GM21528 (cell line): ENCODE measurements at regions not wholly inside any gene's neighbourhood (a gene's known extent, or its start where the extent isn't known, plus 50 kb on each side); places are given as distances from the start of the nearest gene placed in this dataset.
"Not testable (repeated sequence)": the region's sequence is repeated elsewhere in the genome, so short reads cannot be mapped to it uniquely, and the experiment has no call there.

Source experiments
- ATAC-seq: cut with Tn5 transposase; IDR thresholded peaks from one replicate; pipeline ENCODE4 v1.9.1; 2021; ENCODE audit warnings: mild to moderate bottlenecking, moderate library complexity; ENCODE audit not compliant: unreplicated experiment, low FRiP score

DNA sequence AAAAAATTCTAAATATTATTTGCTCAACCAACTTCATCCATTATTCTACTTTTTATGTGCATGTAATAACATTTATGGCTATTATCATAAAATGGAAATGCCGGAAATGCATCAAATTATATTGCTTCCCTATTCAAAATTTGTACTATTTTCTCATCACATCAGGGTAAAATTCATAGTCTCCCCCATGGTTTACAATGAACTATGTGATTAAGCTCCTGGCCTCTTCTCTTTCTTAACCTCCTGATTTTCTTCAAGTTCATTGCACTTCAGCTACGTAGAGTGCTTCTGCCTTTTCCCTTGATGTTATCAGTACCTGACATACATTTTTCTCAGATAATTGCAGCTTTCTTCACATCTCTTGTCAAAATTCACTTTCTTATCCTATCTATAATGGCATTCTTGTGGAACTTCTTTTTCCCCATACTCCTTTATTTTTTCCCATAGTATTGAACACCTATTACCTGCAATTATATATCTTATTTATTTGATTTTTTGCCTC is 699.1 kb upstream of the ADGRB3 start:
- no peak for ATAC-seq

DNA sequence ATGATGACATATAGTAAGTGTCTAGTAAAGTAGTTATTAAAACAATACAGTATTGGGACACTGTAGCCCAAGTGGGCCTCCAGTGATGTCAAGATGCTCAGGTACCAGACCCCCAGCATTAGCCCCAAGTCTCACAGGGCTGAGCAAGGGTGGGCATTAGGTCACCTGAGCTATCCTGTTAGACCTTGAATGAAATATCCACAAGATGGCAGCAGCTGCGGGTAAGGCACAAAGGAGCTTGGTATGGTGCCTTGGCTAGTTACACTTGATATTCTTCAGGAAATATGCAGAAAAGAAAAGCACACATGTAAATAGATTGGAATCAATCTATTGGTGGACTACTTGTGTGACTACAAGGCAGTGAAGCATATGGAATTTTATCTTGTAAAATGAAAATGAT is 701.8 kb upstream of the ADGRB3 start:
- no peak for ATAC-seq

DNA sequence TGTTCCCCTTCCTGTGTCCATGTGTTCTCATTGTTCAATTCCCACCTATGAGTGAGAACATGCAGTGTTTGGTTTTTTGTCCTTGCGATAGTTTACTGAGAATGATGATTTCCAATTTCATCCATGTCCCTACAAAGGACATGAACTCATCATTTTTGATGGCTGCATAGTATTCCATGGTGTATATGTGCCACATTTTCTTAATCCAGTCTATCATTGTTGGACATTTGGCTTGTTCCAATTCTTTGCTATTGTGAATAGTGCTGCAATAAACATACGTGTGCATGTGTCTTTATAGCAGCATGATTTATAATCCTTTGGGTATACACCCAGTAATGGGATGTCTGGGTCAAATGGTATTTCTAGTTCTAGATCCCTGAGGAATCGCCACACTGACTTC is 712.5 kb upstream of the ADGRB3 start:
- ATAC-seq: not testable (repeated sequence)

DNA sequence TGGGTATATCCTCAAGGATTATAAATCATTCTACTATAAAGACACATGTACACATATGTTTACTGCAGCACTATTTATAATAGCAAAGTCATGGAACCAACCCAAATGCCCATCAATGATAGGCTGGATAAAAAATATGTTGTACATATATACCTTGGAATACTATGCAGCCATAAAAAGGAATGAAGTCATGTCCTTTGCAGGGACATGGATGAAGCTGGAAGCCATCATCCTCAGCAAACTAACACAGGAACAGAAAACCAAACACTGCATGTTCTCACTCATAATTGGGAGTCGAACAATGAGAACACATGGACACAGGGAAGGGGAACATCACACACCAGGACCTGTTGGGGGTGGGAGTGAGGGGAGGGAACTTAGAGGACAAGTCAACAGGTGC is 715.0 kb upstream of the ADGRB3 start:
- not testable (repeated sequence) for ATAC-seq

DNA sequence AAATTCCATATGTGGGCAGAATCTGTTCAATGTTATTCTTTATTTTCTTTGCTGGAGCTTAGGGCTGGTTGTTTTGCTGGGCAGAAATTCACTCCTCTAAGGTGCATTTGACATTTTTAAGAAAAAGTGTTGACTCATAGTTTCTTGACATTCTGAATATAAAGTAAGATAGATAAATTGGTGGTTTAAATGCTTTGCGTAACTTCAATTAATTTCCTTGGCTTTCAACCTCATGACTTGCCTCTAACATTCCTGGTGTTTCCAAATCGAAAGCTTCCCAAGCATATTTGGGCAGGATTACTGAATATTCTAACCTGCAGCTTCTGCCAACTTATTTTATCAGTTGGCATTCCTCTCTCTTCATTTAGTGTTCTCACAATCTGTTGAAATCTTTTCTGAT is 718.7 kb upstream of the ADGRB3 start:
- no peak for ATAC-seq

DNA sequence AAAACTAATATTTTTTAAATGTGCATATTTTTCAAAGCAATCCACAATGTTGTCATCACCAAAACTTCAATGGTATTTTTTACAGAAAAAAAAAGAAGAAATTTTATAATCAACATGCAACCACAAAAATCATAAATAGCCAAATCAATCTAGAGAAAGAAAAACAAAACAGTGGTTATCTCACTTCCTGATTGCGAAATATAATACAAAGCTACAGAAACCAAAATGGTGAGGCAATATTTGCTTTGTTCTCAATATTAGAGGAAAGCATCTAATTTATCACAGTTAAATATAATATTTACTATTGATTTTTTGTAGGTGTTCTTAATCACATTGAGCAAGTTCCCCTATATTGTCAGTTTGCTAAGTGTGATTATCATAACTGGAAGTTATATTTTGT is 720.7 kb upstream of the ADGRB3 start:
- no peak for ATAC-seq

DNA sequence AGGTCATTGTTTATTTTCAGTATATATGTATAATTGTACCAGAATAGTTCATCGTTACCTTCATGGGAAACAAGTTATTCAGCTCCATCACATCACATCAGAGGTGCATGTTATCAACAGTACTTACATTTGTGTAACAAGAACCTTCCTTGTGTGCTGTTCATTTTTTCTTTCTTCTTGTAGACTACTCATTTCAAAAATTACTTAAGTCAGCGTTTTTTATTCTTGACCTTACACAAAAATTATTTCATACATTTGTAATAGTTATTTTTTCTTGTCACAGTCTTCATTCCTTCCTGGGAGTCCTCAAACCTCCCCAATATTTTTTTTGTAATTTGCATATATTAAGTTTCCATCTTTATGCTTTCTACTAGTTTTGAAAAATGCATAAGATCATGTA is 725.7 kb upstream of the ADGRB3 start:
- ATAC-seq: no peak

DNA sequence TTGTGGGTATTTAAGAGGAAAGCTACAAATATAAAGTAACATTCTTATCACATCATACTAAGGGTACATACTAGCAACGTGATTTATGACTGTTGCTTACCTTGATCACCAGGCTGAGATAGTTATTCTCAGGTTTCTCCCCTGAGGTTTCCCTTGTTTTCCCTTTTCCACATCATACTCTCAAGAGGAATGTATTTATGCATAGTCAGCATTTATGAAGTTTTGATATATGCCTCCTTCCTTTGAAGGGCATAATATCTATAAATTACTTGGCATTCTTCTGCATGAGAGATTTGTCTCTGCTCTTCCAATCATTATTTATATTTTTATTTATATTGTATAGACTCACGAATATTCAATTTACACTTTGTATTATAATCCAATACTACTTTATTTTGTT is 726.7 kb upstream of the ADGRB3 start:
- no peak for ATAC-seq

DNA sequence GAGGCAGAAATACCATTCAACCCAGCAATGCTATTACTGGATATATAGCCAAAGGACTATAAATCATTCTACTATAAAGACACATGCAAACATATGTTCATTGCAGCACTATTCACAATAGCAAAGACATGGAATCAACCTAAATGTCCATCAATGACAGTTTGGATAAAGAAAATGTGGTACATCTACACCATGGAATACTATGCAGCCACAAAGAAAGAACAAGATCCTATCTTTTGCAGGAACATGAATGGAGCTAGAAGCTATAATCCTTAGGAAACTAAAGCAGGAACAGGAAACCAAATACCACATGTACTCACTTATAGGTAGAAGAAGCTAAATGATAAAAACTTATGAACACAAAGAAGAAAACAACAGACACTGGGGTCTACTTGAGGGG is 730.3 kb upstream of the ADGRB3 start:
- ATAC-seq: not testable (repeated sequence)

DNA sequence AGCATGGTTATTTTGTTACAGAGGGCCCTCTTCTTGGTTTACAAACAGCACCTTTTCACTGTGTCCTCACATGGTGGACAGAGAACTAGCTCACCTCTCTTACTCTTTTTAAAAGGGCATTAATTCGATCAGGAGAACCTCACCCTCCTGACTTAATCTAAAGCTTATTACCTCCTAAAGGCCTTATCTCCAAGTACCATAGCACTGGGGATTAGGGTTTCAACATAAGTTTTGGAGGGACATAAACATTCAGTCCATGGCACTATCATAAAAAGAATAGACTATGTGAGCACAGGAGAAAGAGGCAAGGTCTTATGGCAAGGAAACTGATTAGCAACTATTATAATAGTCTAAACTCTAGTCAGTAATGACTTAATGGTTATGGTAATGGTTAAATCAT is 736.2 kb upstream of the ADGRB3 start:
- ATAC-seq: no peak

DNA sequence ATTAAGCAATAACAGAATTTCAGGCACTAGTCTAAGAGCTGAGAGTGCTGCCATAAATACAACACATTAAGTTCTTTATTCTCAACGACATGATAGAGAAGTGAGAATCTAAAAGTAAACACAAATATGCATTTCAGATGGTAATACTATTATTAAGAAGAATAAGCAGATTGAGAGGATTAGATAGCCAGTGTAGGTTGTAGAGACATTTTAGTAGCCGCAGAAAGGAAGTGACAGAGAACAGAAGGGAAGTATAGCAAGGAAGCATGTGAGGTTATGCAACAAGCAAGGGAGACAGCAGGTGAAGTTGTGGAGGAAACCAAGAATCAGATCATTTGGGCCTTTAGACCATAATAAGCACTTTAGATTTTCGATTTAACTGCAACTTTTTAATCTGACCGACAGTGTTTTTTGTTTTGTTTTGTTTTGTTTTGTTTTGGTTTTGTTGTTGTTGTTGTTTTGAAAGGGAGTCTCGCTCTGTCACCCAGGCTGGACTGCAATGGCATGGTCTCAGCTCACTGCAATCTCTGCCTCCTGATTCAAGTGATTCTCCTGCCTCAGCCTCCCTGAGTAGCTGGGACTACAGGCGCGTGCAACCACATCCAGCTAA is 737.0 kb upstream of the ADGRB3 start:
- ATAC-seq: no peak

DNA sequence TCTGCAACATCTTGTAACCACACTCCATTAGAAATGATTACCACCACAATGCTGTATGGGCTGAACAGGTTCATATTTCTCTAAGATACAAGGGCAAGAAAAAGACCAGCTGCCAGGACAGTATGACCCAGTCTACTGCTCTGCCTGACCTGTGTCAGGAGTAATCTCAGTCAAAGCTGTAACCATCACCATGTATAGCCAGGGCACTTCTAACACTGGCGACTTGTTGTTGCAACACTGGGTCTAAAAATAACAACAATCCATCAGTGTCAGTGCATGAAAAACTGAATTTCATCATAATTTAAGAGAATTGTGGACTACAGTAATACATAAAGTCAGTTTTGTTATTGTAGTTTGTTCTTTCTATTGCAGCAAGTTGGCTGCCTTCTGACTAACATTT is 738.6 kb upstream of the ADGRB3 start:
- no peak for ATAC-seq

DNA sequence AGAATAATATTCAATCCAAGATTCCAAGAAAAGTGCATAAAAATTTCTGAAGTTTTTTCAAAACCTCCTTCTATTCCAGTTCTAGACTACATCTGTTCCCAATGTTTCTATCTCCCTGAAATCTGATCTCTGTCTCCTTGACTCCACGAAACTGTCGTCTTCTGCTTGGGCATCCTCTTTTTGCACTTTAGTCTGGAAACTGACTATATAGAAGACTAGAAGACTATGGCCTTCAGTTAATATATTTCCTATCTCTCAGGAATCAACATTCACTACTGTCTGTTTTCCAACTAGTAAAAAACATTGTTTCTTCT is 745.4 kb upstream of the ADGRB3 start:
- no peak for ATAC-seq

DNA sequence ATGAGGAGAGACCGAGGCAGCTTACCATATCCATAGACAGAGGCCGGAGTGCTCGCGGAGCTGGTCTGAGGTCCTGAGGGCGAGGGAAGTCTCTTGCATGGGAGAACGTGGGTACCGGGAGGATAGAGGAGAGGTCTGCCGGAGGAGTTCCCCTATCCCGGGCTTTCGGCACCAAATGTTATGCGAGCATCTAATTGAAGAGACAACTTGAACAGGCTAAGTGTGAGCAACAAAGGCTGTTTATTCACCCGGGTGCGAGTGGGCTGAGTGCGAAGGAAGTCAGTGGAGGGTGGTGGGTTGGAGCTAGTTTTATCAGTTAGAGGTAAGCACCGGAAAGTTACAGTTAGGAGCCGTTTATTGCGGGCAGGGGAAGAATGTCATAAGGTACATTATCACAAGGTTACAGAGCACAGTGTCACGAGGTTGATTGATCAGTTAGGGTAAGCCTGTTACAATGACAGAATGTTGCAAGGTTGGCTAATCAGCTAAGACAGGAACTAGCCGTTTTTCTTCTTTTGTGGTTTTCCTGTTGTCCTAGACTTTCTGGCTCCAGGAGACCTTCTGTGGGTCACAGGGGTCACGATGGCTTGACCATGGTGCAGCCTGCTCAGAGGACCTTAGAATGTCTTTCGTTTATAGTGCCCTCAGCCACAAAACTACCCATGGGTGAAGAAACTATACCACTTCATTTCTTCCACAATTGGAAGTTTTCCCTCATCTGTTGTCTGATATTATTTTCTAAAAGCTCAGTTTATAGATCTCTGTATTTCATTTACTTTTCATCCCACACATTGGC is 746.0 kb upstream of the ADGRB3 start:
- no peak for ATAC-seq

DNA sequence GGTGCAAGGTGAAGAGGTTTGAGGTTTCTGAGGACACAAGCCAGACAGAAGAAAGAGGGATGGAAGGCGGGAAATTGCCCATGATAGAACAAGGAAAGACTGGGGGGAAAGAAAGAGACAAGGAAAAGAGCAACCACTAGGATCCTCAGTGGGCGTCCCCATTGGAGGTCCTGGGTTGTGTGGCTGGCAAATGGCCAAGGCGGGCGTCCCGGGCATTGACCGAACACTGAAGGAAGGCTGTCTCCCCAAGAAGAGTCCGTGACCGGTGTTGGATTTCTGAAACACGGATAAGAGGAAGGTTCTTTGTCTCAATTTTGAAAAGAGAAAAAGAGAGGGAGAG is 746.6 kb upstream of the ADGRB3 start:
- no peak for ATAC-seq

DNA sequence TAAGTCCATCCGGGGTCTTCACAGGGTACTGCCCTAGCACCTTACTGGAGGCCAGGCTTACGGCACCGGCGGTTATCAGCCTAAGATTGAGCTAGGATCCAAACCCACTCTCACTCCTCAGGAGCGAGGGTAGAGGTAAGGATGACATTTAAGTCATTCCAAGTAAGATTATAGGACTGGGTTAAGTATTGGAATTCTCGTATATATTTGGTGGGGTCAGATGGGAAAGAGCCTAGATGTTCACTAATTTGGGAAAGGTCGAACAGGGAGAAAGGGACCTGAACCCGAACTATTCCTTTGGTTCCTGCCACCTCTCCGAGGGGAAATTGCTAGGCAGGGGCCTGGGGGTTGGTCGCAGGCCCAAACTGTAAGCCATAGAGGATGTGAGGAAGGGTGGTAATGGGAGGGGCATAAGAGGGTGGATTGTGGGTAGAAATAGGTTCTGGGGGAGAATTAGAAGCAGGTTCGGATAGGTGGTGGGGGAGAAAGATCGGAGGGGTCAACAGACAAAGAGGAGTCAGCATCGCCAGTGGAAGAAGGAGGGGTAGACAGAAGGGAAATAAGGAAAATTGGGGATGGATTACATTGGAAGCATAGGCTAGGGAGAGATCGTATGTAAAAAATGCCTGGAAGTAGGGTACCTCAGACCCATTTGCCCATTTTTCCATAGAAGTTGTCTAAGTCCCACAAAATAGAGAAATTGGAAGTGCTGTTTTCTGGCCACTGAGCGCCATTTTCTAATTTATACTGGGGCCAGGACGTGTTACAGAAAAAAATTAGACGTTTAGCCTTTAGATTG is 747.1 kb upstream of the ADGRB3 start:
- ATAC-seq: no peak

DNA sequence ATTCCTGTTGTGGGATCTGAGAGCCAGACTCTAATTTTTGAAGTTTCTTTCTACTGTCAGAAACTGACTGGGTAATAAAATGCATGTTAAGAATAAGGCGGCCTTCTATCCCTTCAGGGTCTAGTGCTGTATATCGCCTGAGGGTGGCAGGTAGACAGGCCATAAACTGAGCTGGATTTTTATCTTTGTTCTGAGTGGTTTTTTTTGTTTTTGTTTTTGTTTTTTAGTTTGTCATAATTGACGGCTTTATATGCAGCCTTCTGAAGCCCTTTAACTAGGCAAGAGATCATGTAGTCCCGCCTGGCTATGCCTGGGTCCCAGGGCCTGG is 747.7 kb upstream of the ADGRB3 start:
- ATAC-seq: no peak

DNA sequence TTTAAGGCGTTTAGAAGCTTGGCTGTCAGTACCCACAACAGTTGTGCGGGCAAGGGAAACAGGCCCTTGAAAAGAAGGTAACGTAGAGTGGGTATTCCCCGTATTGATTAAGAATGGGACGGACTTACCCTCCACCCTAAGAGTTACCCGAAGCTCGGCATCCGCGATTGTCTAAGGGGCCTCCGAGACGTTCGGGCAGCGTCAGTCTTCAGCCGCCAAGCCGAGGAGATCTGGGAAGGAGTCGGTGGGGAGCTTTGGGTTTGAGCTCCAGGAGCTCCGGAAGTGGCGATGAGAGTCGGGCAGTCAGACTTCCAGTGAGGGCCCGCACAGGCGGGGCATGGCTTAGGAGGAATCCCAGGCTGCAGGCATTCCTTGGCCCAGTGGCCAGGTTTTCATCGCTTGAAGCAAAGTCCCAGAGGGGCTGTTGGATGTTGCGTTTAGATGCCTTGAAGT is 748.2 kb upstream of the ADGRB3 start:
- no peak for ATAC-seq

DNA sequence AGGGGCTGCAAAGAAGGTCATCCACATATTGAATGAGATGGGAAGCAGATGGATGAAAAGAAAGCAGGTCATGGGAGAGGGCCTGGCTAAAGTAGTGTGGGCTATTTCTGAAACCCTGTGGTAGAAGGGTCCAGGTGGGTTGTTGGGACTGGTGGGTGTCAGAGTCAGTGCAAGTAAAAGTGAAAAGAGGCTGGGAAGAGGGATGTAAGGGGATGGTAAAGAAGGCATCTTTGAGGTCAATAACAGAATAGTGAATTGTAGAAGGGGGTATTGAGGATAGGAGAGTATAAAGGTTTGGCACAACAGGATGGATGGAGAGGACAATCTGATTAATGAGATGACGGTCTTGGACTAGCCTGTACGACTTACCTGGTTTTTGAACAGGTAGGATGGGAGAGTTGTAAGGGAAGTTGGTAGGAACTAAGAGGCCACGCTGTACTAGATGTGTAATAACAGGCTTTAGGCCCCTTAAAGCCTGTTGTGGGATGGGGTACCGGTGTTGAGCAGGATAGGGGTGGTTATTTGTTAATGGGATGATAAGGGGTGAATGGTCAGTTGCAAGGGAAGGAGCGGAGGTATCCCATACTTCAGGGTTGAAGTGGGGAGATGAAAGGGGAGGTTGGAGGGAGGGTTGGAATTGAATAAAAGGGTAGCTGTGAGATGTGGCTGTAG is 748.9 kb upstream of the ADGRB3 start:
- no peak for ATAC-seq

DNA sequence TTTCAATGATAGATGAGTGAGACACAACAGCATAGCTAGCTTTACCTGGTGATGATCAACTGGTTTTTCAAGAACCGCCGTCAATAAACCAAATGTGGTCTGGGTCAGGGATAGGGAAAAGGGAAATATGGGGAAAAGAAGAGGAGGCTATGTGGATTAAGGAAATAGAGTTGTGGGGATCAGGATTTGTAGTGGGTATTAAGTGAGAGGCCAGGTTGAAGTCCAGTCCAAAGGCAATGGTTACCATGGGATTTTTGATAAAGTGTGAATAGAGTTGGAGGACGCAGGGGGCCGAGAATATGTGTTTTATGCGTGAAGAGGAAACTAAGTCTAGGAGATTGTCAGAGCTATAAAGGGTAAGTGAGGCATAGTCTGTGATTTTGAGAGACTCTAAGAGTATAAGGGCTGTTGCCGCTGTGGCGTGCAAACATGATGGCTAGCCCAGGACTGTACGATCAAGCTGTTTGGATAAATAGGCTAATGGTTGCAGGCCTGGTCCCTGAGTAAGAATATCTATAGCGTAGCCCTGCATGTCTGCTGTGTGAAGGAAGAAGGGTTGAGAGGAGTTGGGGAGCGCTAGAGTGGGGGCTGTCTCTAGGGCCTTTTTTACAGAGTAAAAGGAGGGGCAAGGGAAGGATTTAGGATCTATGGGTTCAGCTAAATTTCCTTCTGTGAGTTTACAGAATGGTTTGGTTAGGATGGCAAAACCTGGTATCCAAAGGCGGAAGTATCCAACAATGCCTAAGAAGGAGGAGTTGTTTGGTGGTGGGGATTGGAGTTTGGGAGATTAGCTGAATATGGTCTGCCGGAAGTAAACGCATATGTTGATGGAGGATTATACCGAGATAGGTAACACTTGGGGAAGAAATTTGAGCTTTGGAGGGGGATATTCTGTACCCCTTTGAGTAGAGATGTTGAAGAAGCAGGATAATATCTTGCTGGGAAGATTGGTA is 749.7 kb upstream of the ADGRB3 start:
- ATAC-seq: no peak
